GM23338 (cell line): ENCODE measurements at regions not wholly inside any gene's neighbourhood (a gene's known extent, or its start where the extent isn't known, plus 50 kb on each side); places are given as distances from the start of the nearest gene placed in this dataset.

Experiments used
- ATAC-seq: fragments of 200-7000 bp; cut with Tn5 transposase; 3 replicates; pipeline ENCODE4 v1.9.1; 2020
- DNase-seq: peaks from one replicate; pipeline ENCODE4 v3.0.0-alpha.2; 2015; ENCODE audit warnings: low spot score
- H2AFZ ChIP-seq: fragments of 200-600 bp; sonication (generic); 2 replicates; pipeline ENCODE4 v1.8.0; 2016; ENCODE audit warnings: antibody characterized with exemption, mild to moderate bottlenecking, moderate library complexity
- H3F3A ChIP-seq: fragments of 200-600 bp; sonication (generic); replicated peaks from 2 replicates; pipeline ENCODE4 v1.8.0; 2017; ENCODE audit warnings: antibody characterized with exemption, mixed run types, low read depth
- H3K27ac ChIP-seq: fragments of 200-600 bp; sonication (generic); 2 replicates; pipeline ENCODE4 v1.6.1; 2016; ENCODE audit warnings: low read depth
- H3K27me3 ChIP-seq: fragments of 200-600 bp; sonication (generic); 2 replicates; pipeline ENCODE4 v1.8.0; 2016; ENCODE audit warnings: mild to moderate bottlenecking, mixed run types, moderate library complexity; ENCODE audit not compliant: insufficient read depth
- H3K36me3 ChIP-seq: fragments of 200-600 bp; sonication (generic); 2 replicates; pipeline ENCODE4 v1.8.0; 2016; ENCODE audit warnings: mild to moderate bottlenecking; ENCODE audit not compliant: insufficient read depth
- H3K4me1 ChIP-seq: fragments of 200-600 bp; sonication (generic); 2 replicates; pipeline ENCODE4 v1.8.0; 2016; ENCODE audit warnings: mild to moderate bottlenecking, moderate library complexity; ENCODE audit not compliant: insufficient read depth
- H3K4me2 ChIP-seq: fragments of 200-600 bp; sonication (generic); 2 replicates; pipeline ENCODE4 v1.7.1; 2017; ENCODE audit warnings: mixed run types
- H3K4me3 ChIP-seq: fragments of 200-600 bp; sonication (generic); 2 replicates; pipeline ENCODE4 v1.6.1; 2016; ENCODE audit warnings: mixed run types
- H3K79me2 ChIP-seq: fragments of 200-600 bp; sonication (generic); replicated peaks from 2 replicates; pipeline ENCODE4 v1.8.0; 2017; ENCODE audit warnings: mild to moderate bottlenecking; ENCODE audit not compliant: insufficient read depth
- H3K9me2 ChIP-seq: fragments of 200-600 bp; sonication (generic); 2 replicates; pipeline ENCODE4 v1.8.0; 2017; ENCODE audit not compliant: insufficient read depth
- H4K20me1 ChIP-seq: fragments of 200-600 bp; sonication (generic); replicated peaks from 2 replicates; pipeline ENCODE4 v1.8.0; 2017; ENCODE audit warnings: mild to moderate bottlenecking; ENCODE audit not compliant: insufficient read depth
- H3K27ac Mint-ChIP-seq: 2 replicates; pipeline ENCODE4 v1.8.0; 2020; ENCODE audit warnings: inconsistent platforms, mild to moderate bottlenecking, moderate library complexity, mixed read lengths
- H3K27me3 Mint-ChIP-seq: 3 replicates; pipeline ENCODE4 v1.8.0; 2022; ENCODE audit warnings: low read depth, mild to moderate bottlenecking, moderate library complexity, mixed read lengths, inconsistent platforms; ENCODE audit not compliant: insufficient read depth, poor library complexity
- H3K36me3 Mint-ChIP-seq: 3 replicates; pipeline ENCODE4 v1.8.0; 2021; ENCODE audit warnings: low read depth, mild to moderate bottlenecking, inconsistent platforms, moderate library complexity, mixed read lengths
- H3K4me1 Mint-ChIP-seq: 3 replicates; pipeline ENCODE4 v1.8.0; 2020; ENCODE audit warnings: mild to moderate bottlenecking, inconsistent platforms, mixed read lengths
- H3K4me3 Mint-ChIP-seq: 3 replicates; pipeline ENCODE4 v1.8.0; 2021; ENCODE audit warnings: moderate library complexity, mild to moderate bottlenecking, inconsistent platforms, mixed read lengths
- H3K9me3 Mint-ChIP-seq: 3 replicates; pipeline ENCODE4 v1.8.0; 2020; ENCODE audit warnings: moderate library complexity, mild to moderate bottlenecking, inconsistent platforms, mixed read lengths
- EZH2 ChIP-seq: fragments of 200-600 bp; sonication (generic); IDR thresholded peaks from one replicate; pipeline ENCODE4 v1.8.0; 2017; ENCODE audit warnings: antibody characterized with exemption, mild to moderate bottlenecking, low read depth; ENCODE audit not compliant: unreplicated experiment
- EZH2phosphoT487 ChIP-seq: fragments of 200-600 bp; sonication (generic); IDR thresholded peaks from one replicate; pipeline ENCODE4 v1.8.1; 2018; ENCODE audit warnings: antibody characterized with exemption; ENCODE audit not compliant: unreplicated experiment
- JUNB ChIP-seq: IDR thresholded peaks from one replicate; pipeline ENCODE4 v1.6.1; 2016; ENCODE audit warnings: antibody characterized with exemption; ENCODE audit not compliant: unreplicated experiment
- NANOG ChIP-seq: IDR thresholded peaks from 2 replicates; pipeline ENCODE4 v1.6.1; 2016; ENCODE audit warnings: antibody characterized with exemption, borderline replicate concordance
- POLR2AphosphoS5 ChIP-seq: IDR thresholded peaks from 2 replicates; pipeline ENCODE4 v1.6.1; 2016; ENCODE audit warnings: antibody characterized with exemption, low read depth
- ZNF114 ChIP-seq: fragments of 250-450 bp; sonication (Bioruptor Pico); IDR thresholded peaks from 2 replicates; pipeline ENCODE4 v1.5.0; 2020; ENCODE audit warnings: mild to moderate bottlenecking, moderate library complexity
- ZNF331 ChIP-seq: fragments of 250-450 bp; sonication (Bioruptor Pico); IDR thresholded peaks from 2 replicates; pipeline ENCODE4 v1.5.0; 2020; ENCODE audit warnings: low read depth, mild to moderate bottlenecking, moderate library complexity
- TF ChIP-seq, protein P1 (sequence below), 2 experiments: fragments of 200-600 bp in 1 of 2; sonication (generic) in 1 of 2; conservative IDR thresholded peaks; 2 replicates each; pipeline versions ENCODE4 v1.5.1 to v1.6.1; 2016 to 2017; ENCODE audit warnings: antibody characterized with exemption in 2 of 2, low read depth in 2 of 2, mild to moderate bottlenecking in 2 of 2, moderate library complexity in 1 of 2
- TF ChIP-seq, protein P2 (sequence below): IDR thresholded peaks from 2 replicates; pipeline ENCODE4 v1.6.1; 2016; ENCODE audit warnings: antibody characterized with exemption
- TF ChIP-seq, protein P3 (sequence below): fragments of 250-450 bp; sonication (Bioruptor Pico); IDR thresholded peaks from 2 replicates; pipeline ENCODE4 v1.5.0; 2020; ENCODE audit warnings: mild to moderate bottlenecking, moderate library complexity

DNA sequence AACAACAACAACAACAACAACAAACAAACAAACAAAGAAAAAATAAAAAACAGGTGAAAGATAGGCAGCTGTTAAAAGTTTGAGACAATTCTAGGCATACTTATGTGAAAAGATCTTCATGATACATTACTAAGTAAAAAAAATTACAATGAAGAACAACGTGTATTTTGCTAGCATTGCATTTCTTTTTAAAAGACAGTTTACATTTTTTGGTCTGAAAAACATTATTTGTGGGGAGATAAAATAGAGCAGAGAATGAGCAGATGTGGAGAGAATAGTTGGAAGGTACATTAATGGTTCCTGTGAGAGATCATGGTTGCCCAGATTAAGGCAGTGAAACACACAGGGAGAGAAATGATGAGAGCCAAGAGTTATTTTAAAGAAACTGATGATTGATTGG, 210.2 kb upstream of the MKLN1 start (continued):
- TF ChIP-seq EZH2phosphoT487, result no peak
- TF ChIP-seq, protein P1, sequence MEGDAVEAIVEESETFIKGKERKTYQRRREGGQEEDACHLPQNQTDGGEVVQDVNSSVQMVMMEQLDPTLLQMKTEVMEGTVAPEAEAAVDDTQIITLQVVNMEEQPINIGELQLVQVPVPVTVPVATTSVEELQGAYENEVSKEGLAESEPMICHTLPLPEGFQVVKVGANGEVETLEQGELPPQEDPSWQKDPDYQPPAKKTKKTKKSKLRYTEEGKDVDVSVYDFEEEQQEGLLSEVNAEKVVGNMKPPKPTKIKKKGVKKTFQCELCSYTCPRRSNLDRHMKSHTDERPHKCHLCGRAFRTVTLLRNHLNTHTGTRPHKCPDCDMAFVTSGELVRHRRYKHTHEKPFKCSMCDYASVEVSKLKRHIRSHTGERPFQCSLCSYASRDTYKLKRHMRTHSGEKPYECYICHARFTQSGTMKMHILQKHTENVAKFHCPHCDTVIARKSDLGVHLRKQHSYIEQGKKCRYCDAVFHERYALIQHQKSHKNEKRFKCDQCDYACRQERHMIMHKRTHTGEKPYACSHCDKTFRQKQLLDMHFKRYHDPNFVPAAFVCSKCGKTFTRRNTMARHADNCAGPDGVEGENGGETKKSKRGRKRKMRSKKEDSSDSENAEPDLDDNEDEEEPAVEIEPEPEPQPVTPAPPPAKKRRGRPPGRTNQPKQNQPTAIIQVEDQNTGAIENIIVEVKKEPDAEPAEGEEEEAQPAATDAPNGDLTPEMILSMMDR (conservative IDR thresholded peaks at IDR 0.05; ENCODE audit: low read depth in 2 of 2), result no peak
- no peak for TF ChIP-seq POLR2AphosphoS5
- TF ChIP-seq ZNF114 (CRISPR knock-in tag), result no peak

DNA sequence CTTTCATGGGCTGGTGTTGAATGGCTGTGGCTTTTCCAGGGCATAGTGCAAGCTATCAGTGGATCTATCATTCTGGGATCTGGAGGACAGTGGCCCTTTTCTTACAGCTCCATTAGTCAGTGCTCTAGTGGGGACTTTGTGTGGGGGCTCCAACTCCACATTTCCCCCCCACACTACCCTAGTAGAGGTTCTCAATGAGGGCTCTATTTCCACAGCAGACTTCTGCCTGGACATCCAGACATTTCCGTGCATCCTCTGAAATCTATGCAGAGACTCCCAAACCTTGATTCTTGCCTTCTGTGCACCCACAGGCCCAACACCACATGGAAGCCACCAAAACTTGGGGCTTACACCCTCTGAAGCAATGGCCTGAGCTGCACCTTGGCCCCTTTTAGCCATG, 208.3 kb upstream of the MKLN1 start:
- Histone ChIP-seq H3K79me2 (no peaks in the 10 kb centered on the region), H3K4me2 (no peak overlapping the region), H3F3A (no peaks in the 10 kb centered on the region), H3K4me3 (no peak overlapping the region), H3K9me2 (0 out of 2 replicates have a peak, but pooled peaks cover 3% of the 10 kb centered on the region), H3K27me3 (no peaks in the 10 kb centered on the region), H3K27ac (no peak overlapping the region), H2AFZ (no peak overlapping the region), H3K36me3 (no peaks in the 10 kb centered on the region), H4K20me1 (no peaks in the 10 kb centered on the region), H3K4me1 (no peaks in the 10 kb centered on the region)
- Mint-ChIP-seq H3K9me3 (peaks cover 37% of the 10 kb centered on the region), H3K27me3 (peaks cover 4% of the 10 kb centered on the region), H3K4me1 (no peaks in the 10 kb centered on the region), H3K4me3 (no peak overlapping the region), H3K27ac (no peak overlapping the region), H3K36me3 (peaks cover 35% of the 10 kb centered on the region)
- DNase-seq (no peak), ATAC-seq (no peak)
- TF ChIP-seq, protein P2, sequence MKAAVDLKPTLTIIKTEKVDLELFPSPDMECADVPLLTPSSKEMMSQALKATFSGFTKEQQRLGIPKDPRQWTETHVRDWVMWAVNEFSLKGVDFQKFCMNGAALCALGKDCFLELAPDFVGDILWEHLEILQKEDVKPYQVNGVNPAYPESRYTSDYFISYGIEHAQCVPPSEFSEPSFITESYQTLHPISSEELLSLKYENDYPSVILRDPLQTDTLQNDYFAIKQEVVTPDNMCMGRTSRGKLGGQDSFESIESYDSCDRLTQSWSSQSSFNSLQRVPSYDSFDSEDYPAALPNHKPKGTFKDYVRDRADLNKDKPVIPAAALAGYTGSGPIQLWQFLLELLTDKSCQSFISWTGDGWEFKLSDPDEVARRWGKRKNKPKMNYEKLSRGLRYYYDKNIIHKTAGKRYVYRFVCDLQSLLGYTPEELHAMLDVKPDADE, result no peak
- no peak for TF ChIP-seq EZH2
- no peak for TF ChIP-seq EZH2phosphoT487
- TF ChIP-seq ZNF331 (CRISPR knock-in tag), result no peak
- no peak for TF ChIP-seq NANOG
- TF ChIP-seq JUNB, result no peak
- TF ChIP-seq, protein P1 (conservative IDR thresholded peaks at IDR 0.05; ENCODE audit: low read depth in 2 of 2), result no peak
- TF ChIP-seq, protein P3, sequence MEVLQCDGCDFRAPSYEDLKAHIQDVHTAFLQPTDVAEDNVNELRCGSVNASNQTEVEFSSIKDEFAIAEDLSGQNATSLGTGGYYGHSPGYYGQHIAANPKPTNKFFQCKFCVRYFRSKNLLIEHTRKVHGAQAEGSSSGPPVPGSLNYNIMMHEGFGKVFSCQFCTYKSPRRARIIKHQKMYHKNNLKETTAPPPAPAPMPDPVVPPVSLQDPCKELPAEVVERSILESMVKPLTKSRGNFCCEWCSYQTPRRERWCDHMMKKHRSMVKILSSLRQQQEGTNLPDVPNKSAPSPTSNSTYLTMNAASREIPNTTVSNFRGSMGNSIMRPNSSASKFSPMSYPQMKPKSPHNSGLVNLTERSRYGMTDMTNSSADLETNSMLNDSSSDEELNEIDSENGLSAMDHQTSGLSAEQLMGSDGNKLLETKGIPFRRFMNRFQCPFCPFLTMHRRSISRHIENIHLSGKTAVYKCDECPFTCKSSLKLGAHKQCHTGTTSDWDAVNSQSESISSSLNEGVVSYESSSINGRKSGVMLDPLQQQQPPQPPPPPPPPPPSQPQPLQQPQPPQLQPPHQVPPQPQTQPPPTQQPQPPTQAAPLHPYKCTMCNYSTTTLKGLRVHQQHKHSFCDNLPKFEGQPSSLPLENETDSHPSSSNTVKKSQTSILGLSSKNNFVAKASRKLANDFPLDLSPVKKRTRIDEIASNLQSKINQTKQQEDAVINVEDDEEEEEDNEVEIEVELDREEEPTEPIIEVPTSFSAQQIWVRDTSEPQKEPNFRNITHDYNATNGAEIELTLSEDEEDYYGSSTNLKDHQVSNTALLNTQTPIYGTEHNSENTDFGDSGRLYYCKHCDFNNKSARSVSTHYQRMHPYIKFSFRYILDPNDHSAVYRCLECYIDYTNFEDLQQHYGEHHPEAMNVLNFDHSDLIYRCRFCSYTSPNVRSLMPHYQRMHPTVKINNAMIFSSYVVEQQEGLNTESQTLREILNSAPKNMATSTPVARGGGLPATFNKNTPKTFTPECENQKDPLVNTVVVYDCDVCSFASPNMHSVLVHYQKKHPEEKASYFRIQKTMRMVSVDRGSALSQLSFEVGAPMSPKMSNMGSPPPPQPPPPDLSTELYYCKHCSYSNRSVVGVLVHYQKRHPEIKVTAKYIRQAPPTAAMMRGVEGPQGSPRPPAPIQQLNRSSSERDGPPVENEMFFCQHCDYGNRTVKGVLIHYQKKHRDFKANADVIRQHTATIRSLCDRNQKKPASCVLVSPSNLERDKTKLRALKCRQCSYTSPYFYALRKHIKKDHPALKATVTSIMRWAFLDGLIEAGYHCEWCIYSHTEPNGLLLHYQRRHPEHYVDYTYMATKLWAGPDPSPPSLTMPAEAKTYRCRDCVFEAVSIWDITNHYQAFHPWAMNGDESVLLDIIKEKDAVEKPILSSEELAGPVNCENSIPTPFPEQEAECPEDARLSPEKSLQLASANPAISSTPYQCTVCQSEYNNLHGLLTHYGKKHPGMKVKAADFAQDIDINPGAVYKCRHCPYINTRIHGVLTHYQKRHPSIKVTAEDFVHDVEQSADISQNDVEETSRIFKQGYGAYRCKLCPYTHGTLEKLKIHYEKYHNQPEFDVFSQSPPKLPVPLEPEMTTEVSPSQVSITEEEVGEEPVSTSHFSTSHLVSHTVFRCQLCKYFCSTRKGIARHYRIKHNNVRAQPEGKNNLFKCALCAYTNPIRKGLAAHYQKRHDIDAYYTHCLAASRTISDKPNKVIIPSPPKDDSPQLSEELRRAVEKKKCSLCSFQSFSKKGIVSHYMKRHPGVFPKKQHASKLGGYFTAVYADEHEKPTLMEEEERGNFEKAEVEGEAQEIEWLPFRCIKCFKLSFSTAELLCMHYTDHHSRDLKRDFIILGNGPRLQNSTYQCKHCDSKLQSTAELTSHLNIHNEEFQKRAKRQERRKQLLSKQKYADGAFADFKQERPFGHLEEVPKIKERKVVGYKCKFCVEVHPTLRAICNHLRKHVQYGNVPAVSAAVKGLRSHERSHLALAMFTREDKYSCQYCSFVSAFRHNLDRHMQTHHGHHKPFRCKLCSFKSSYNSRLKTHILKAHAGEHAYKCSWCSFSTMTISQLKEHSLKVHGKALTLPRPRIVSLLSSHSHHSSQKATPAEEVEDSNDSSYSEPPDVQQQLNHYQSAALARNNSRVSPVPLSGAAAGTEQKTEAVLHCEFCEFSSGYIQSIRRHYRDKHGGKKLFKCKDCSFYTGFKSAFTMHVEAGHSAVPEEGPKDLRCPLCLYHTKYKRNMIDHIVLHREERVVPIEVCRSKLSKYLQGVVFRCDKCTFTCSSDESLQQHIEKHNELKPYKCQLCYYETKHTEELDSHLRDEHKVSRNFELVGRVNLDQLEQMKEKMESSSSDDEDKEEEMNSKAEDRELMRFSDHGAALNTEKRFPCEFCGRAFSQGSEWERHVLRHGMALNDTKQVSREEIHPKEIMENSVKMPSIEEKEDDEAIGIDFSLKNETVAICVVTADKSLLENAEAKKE (CRISPR knock-in tag), result no peak
